HK-2 (cell line): ENCODE measurements at regions not wholly inside any gene's neighbourhood (a gene's known extent, or its start where the extent isn't known, plus 50 kb on each side); places are given as distances from the start of the nearest gene placed in this dataset.
"Not testable (repeated sequence)": the region's sequence is repeated elsewhere in the genome, so short reads cannot be mapped to it uniquely, and the experiment has no call there.

ENCODE experiments used
- DNase-seq: peaks from one replicate; pipeline ENCODE4 v3.0.0-alpha.2; 2018; ENCODE audit not compliant: unreplicated experiment

GRCh38 chr13:38283346-38283745 lies 66.3 kb upstream of the UFM1 start:
- DNase-seq, result no peak

GRCh38 chr13:38265132-38265497 lies 84.5 kb upstream of the UFM1 start:
- DNase-seq, result no peak

GRCh38 chr13:38264363-38265131 lies 85.1 kb upstream of the UFM1 start:
- DNase-seq, result no peak

GRCh38 chr13:38262211-38262610 lies 87.4 kb upstream of the UFM1 start:
- no peak for DNase-seq

- DNase-seq, result no peak
Observed at GRCh38 chr13:38255600-38255999, 94.1 kb upstream of the UFM1 start.

- DNase-seq, result no peak
Observed at GRCh38 chr13:38239874-38240273, 109.8 kb upstream of the UFM1 start.

GRCh38 chr13:38228322-38228721 lies 121.3 kb upstream of the UFM1 start:
- DNase-seq, result no peak

- no peak for DNase-seq
Observed at GRCh38 chr13:38226496-38226895, 123.2 kb upstream of the UFM1 start.

GRCh38 chr13:38223089-38223488 lies 126.6 kb upstream of the UFM1 start:
- DNase-seq, result no peak

GRCh38 chr13:38221120-38221519 lies 128.5 kb upstream of the UFM1 start:
- not testable (repeated sequence) for DNase-seq

- no peak for DNase-seq
Observed at GRCh38 chr13:38216181-38216580, 133.5 kb upstream of the UFM1 start.

GRCh38 chr13:38213314-38213713 lies 136.3 kb upstream of the UFM1 start:
- DNase-seq, result no peak

- no peak for DNase-seq
Observed at GRCh38 chr13:38210928-38211596, 138.6 kb upstream of the UFM1 start.

GRCh38 chr13:38204556-38204955 lies 145.1 kb upstream of the UFM1 start:
- no peak for DNase-seq

- DNase-seq, result no peak
Observed at GRCh38 chr13:38202740-38203139, 146.9 kb upstream of the UFM1 start.

- no peak for DNase-seq
Observed at GRCh38 chr13:38191016-38191415, 158.6 kb upstream of the UFM1 start.

- DNase-seq, result no peak
Observed at GRCh38 chr13:38180670-38181069, 169.0 kb upstream of the UFM1 start.

- DNase-seq, result no peak
Observed at GRCh38 chr13:38180126-38180525, 169.5 kb upstream of the UFM1 start.

- no peak for DNase-seq
Observed at GRCh38 chr13:38176664-38177063, 173.0 kb upstream of the UFM1 start.

GRCh38 chr13:38173403-38173802 lies 176.2 kb upstream of the UFM1 start:
- DNase-seq, result no peak

- DNase-seq, result no peak
Observed at GRCh38 chr13:38167164-38167822, 182.4 kb upstream of the UFM1 start.

GRCh38 chr13:38166116-38166515 lies 183.5 kb upstream of the UFM1 start:
- peak; percentile 0 for DNase-seq

- DNase-seq, result no peak
Observed at GRCh38 chr13:38160131-38160530, 189.5 kb upstream of the UFM1 start.
